BLaER1 treated with 17β-estradiol and CSF1 and Interleukin-3, amounts not matched to agents 10 nM and 100 nM (cell line): ENCODE measurements at regions not wholly inside any gene's neighbourhood (a gene's known extent, or its start where the extent isn't known, plus 50 kb on each side); places are given as distances from the start of the nearest gene placed in this dataset.
"Not testable (repeated sequence)": the region's sequence is repeated elsewhere in the genome, so short reads cannot be mapped to it uniquely, and the experiment has no call there.

Experiments used
- H3K27ac ChIP-seq, 11 experiments: shearing (Covaris generic); formaldehyde crosslinking; 2 replicates each; pipeline ENCODE4 v1.8.1; 2022
- H3K27me3 ChIP-seq, 11 experiments: shearing (Covaris generic); formaldehyde crosslinking; 2 replicates each; pipeline ENCODE4 v1.8.1; 2022
- H3K36me3 ChIP-seq, 11 experiments: shearing (Covaris generic); formaldehyde crosslinking; 2 replicates each; pipeline ENCODE4 v1.8.1; 2022
- H3K4me1 ChIP-seq, 10 experiments: shearing (Covaris generic); formaldehyde crosslinking; 2 replicates each; pipeline ENCODE4 v1.8.1; 2022
- H3K4me2 ChIP-seq, 11 experiments: shearing (Covaris generic); formaldehyde crosslinking; 2 replicates each; pipeline ENCODE4 v1.8.1; 2022
- H3K4me3 ChIP-seq, 10 experiments: shearing (Covaris generic); formaldehyde crosslinking; 2 replicates each; pipeline ENCODE4 v1.8.1; 2022
- H3K9ac ChIP-seq, 11 experiments: shearing (Covaris generic); formaldehyde crosslinking; 2 replicates each; pipeline ENCODE4 v1.8.1; 2022
- H3K9me3 ChIP-seq, 11 experiments: shearing (Covaris generic); formaldehyde crosslinking; replicated peaks in 1 of 11; 2 replicates each; pipeline ENCODE4 v1.8.1; 2022
- H4K20me1 ChIP-seq, 11 experiments: shearing (Covaris generic); formaldehyde crosslinking; 2 replicates each; pipeline ENCODE4 v1.8.1; 2022
- Cebpa-rat ChIP-seq, 11 experiments: shearing (Covaris generic); IDR thresholded peaks; 2 replicates each; pipeline ENCODE4 v1.8.1; 2022

- no peaks in the 10 kb centered on the region for H3K36me3 ChIP-seq
- H3K4me2 ChIP-seq = peak overlapping the region in 6 of 11 experiments; percentile 21 to 74 (median 51); a peak in 8 of 22 replicates
- peaks cover 0 to 4% (median 0%) of the 10 kb centered on the region in 11 experiments; a peak in 3 of 22 replicates for H3K9me3 ChIP-seq
- peak overlapping the region in 4 of 11 experiments; percentile 14 to 70 (median 58); a peak in 6 of 22 replicates for H3K27ac ChIP-seq
- no peak overlapping the region for H3K4me3 ChIP-seq
- TF ChIP-seq Cebpa-rat (IDR thresholded peaks at IDR 0.05) = no peak
- H4K20me1 ChIP-seq = no peaks in the 10 kb centered on the region
- H3K4me1 ChIP-seq = peaks cover 9 to 60% (median 16%) of the 10 kb centered on the region in 10 experiments; a peak in 19 of 20 replicates
- peak overlapping the region in 1 of 11 experiments; percentile 19; a peak in 2 of 22 replicates for H3K9ac ChIP-seq
- no peaks in the 10 kb centered on the region for H3K27me3 ChIP-seq
Measured at GRCh38 chr17:68775318-68775717, 174.2 kb upstream of the FAM20A start.

- Histone ChIP-seq H3K4me1 (peaks cover 9 to 39% (median 16%) of the 10 kb centered on the region in 10 experiments; a peak in 19 of 20 replicates), H4K20me1 (no peaks in the 10 kb centered on the region), H3K4me3 (no peak overlapping the region), H3K36me3 (no peaks in the 10 kb centered on the region), H3K27ac (peak overlapping the region in 3 of 11 experiments; percentile 40 to 43 (median 42); a peak in 5 of 22 replicates), H3K9ac (peak overlapping the region in 2 of 11 experiments; percentile 1 to 35; a peak in 1 of 22 replicates), H3K9me3 (peaks cover 0 to 4% (median 0%) of the 10 kb centered on the region in 11 experiments; a peak in 3 of 22 replicates), H3K27me3 (no peaks in the 10 kb centered on the region), H3K4me2 (peak overlapping the region in 3 of 11 experiments; percentile 26 to 53 (median 37); a peak in 6 of 22 replicates)
- TF ChIP-seq Cebpa-rat (IDR thresholded peaks at IDR 0.05) = no peak
Measured at GRCh38 chr17:68771867-68772515, 170.8 kb upstream of the FAM20A start.

GRCh38 chr17:68768804-68769203, 167.6 kb upstream of the FAM20A start:
- H4K20me1 ChIP-seq = no peaks in the 10 kb centered on the region
- no peak overlapping the region for H3K27ac ChIP-seq
- H3K4me1 ChIP-seq = peaks cover 0 to 12% (median 3%) of the 10 kb centered on the region in 10 experiments; a peak in 12 of 20 replicates
- no peaks in the 10 kb centered on the region for H3K9me3 ChIP-seq
- no peak overlapping the region for H3K4me3 ChIP-seq
- no peak overlapping the region for H3K9ac ChIP-seq
- no peaks in the 10 kb centered on the region for H3K36me3 ChIP-seq
- no peak for TF ChIP-seq Cebpa-rat (IDR thresholded peaks at IDR 0.05)
- no peaks in the 10 kb centered on the region for H3K27me3 ChIP-seq
- H3K4me2 ChIP-seq = no peak overlapping the region

- Histone ChIP-seq H4K20me1 (no peaks in the 10 kb centered on the region), H3K27ac (no peak overlapping the region), H3K4me3 (no peak overlapping the region), H3K4me2 (no peak overlapping the region), H3K9me3 (no peaks in the 10 kb centered on the region), H3K36me3 (no peaks in the 10 kb centered on the region), H3K9ac (no peak overlapping the region), H3K27me3 (no peaks in the 10 kb centered on the region), H3K4me1 (no peaks in the 10 kb centered on the region)
- TF ChIP-seq Cebpa-rat (IDR thresholded peaks at IDR 0.05) = no peak
Measured at GRCh38 chr17:68766640-68767039, 165.5 kb upstream of the FAM20A start.

GRCh38 chr17:68763562-68763961, 162.4 kb upstream of the FAM20A start:
- Histone ChIP-seq H3K4me2 (no peak overlapping the region), H3K27ac (no peak overlapping the region), H3K9ac (no peak overlapping the region), H3K4me1 (peaks cover 0 to 13% (median 9%) of the 10 kb centered on the region in 10 experiments; a peak in 16 of 20 replicates), H3K27me3 (no peaks in the 10 kb centered on the region), H3K36me3 (no peaks in the 10 kb centered on the region), H4K20me1 (no peaks in the 10 kb centered on the region), H3K4me3 (no peak overlapping the region), H3K9me3 (no peaks in the 10 kb centered on the region)
- no peak for TF ChIP-seq Cebpa-rat (IDR thresholded peaks at IDR 0.05)

GRCh38 chr17:68762911-68763310, 161.7 kb upstream of the FAM20A start:
- H3K27ac ChIP-seq = no peak overlapping the region
- no peaks in the 10 kb centered on the region for H3K36me3 ChIP-seq
- no peak overlapping the region for H3K9ac ChIP-seq
- no peaks in the 10 kb centered on the region for H3K9me3 ChIP-seq
- no peak for TF ChIP-seq Cebpa-rat (IDR thresholded peaks at IDR 0.05)
- no peak overlapping the region for H3K4me2 ChIP-seq
- H4K20me1 ChIP-seq = no peaks in the 10 kb centered on the region
- no peaks in the 10 kb centered on the region for H3K27me3 ChIP-seq
- H3K4me3 ChIP-seq = no peak overlapping the region
- peaks cover 0 to 13% (median 9%) of the 10 kb centered on the region in 10 experiments; a peak in 16 of 20 replicates for H3K4me1 ChIP-seq

GRCh38 chr17:68760141-68760475, 158.9 kb upstream of the FAM20A start:
- no peaks in the 10 kb centered on the region for H3K27me3 ChIP-seq
- H3K4me3 ChIP-seq = no peak overlapping the region
- peaks cover 0 to 13% (median 9%) of the 10 kb centered on the region in 10 experiments; a peak in 16 of 20 replicates for H3K4me1 ChIP-seq
- H3K9ac ChIP-seq = no peak overlapping the region
- no peaks in the 10 kb centered on the region for H3K36me3 ChIP-seq
- no peak for TF ChIP-seq Cebpa-rat (IDR thresholded peaks at IDR 0.05)
- no peak overlapping the region for H3K27ac ChIP-seq
- peak overlapping the region in 5 of 11 experiments; percentile 13 to 87 (median 66); a peak in 3 of 22 replicates for H3K4me2 ChIP-seq
- H4K20me1 ChIP-seq = no peaks in the 10 kb centered on the region
- H3K9me3 ChIP-seq = no peaks in the 10 kb centered on the region; a peak in 1 of 22 replicates

- Histone ChIP-seq H3K4me1 (peaks cover 0 to 13% (median 9%) of the 10 kb centered on the region in 10 experiments; a peak in 16 of 20 replicates), H3K9ac (peak overlapping the region in 8 of 11 experiments; percentile 1 to 63 (median 20); a peak in 7 of 22 replicates), H3K4me2 (peak overlapping the region in 10 of 11 experiments; percentile 13 to 87 (median 72); a peak in 19 of 22 replicates), H3K9me3 (no peaks in the 10 kb centered on the region; a peak in 1 of 22 replicates), H3K36me3 (no peaks in the 10 kb centered on the region), H3K27ac (peak overlapping the region in 10 of 11 experiments; percentile 21 to 65 (median 48); a peak in 16 of 22 replicates), H4K20me1 (no peaks in the 10 kb centered on the region), H3K4me3 (peak overlapping the region in 4 of 10 experiments; percentile 33 to 57 (median 43); a peak in 6 of 20 replicates), H3K27me3 (no peaks in the 10 kb centered on the region)
- no peak for TF ChIP-seq Cebpa-rat (IDR thresholded peaks at IDR 0.05)
Measured at GRCh38 chr17:68759343-68760140, 158.4 kb upstream of the FAM20A start.

GRCh38 chr17:68759002-68759342, 157.8 kb upstream of the FAM20A start:
- H4K20me1 ChIP-seq = no peaks in the 10 kb centered on the region
- H3K4me1 ChIP-seq = peaks cover 0 to 13% (median 9%) of the 10 kb centered on the region in 10 experiments; a peak in 16 of 20 replicates
- H3K27me3 ChIP-seq = no peaks in the 10 kb centered on the region
- peak overlapping the region in 4 of 11 experiments; percentile 49 to 65 (median 62); a peak in 5 of 22 replicates for H3K27ac ChIP-seq
- no peak for TF ChIP-seq Cebpa-rat (IDR thresholded peaks at IDR 0.05)
- H3K4me3 ChIP-seq = no peak overlapping the region
- H3K9ac ChIP-seq = peak overlapping the region in 3 of 11 experiments; percentile 1 to 30 (median 7); a peak in 1 of 22 replicates
- H3K36me3 ChIP-seq = no peaks in the 10 kb centered on the region
- H3K4me2 ChIP-seq = peak overlapping the region in 8 of 11 experiments; percentile 13 to 87 (median 74); a peak in 14 of 22 replicates
- no peaks in the 10 kb centered on the region; a peak in 1 of 22 replicates for H3K9me3 ChIP-seq

- H3K27ac ChIP-seq, H3K27me3 ChIP-seq, H3K9ac ChIP-seq, H3K4me3 ChIP-seq, H3K9me3 ChIP-seq, H4K20me1 ChIP-seq, H3K36me3 ChIP-seq, H3K4me2 ChIP-seq: not testable (repeated sequence)
- H3K4me1 ChIP-seq = peaks cover 0 to 13% (median 9%) of the 10 kb centered on the region in 10 experiments; a peak in 16 of 20 replicates
Measured at GRCh38 chr17:68757866-68758757, 156.9 kb upstream of the FAM20A start.
